AML-193 (cell line): ENCODE measurements at regions not wholly inside any gene's neighbourhood (a gene's known extent, or its start where the extent isn't known, plus 50 kb on each side); places are given as distances from the start of the nearest gene placed in this dataset.
"Not testable (repeated sequence)": the region's sequence is repeated elsewhere in the genome, so short reads cannot be mapped to it uniquely, and the experiment has no call there.

ENCODE experiments used
- DNase-seq, 2 experiments: peaks; one replicate each; lab custom pipeline; 2025; lab: John Stamatoyannopoulos, UW

- DNase-seq = no peak
Measured at GRCh38 chr6:134674562-134674961, 275.3 kb downstream of the ALDH8A1 start.

GRCh38 chr6:134669485-134669884 lies 280.4 kb downstream of the ALDH8A1 start:
- DNase-seq = no peak

- DNase-seq = no peak
Measured at GRCh38 chr6:134667111-134667510, 282.8 kb downstream of the ALDH8A1 start.

- DNase-seq = no peak
Measured at GRCh38 chr6:134666125-134666524, 283.8 kb downstream of the ALDH8A1 start.

- no peak for DNase-seq
Measured at GRCh38 chr6:134665029-134665723, 284.7 kb downstream of the ALDH8A1 start.

GRCh38 chr6:134663800-134664535 lies 285.9 kb downstream of the ALDH8A1 start:
- DNase-seq = no peak

GRCh38 chr6:134663356-134663755 lies 286.5 kb downstream of the ALDH8A1 start:
- no peak for DNase-seq

- DNase-seq = no peak
Measured at GRCh38 chr6:134662077-134662700, 287.7 kb downstream of the ALDH8A1 start.

GRCh38 chr6:134659885-134660284 lies 290.0 kb downstream of the ALDH8A1 start:
- not testable (repeated sequence) for DNase-seq

- DNase-seq = no peak
Measured at GRCh38 chr6:134658596-134658995, 291.3 kb downstream of the ALDH8A1 start.

GRCh38 chr6:134657751-134658527 lies 292.0 kb downstream of the ALDH8A1 start:
- no peak for DNase-seq

GRCh38 chr6:134657343-134657742 lies 292.6 kb downstream of the ALDH8A1 start:
- DNase-seq = no peak

GRCh38 chr6:134654751-134655150 lies 295.1 kb downstream of the ALDH8A1 start:
- no peak for DNase-seq

GRCh38 chr6:134651519-134651918 lies 298.4 kb downstream of the ALDH8A1 start:
- DNase-seq = no peak

- DNase-seq = no peak
Measured at GRCh38 chr6:134647861-134648260, 302.0 kb downstream of the ALDH8A1 start.

GRCh38 chr6:134642819-134643218 lies 307.1 kb downstream of the ALDH8A1 start:
- DNase-seq = no peak

- no peak for DNase-seq
Measured at GRCh38 chr6:134642279-134642678, 307.6 kb downstream of the ALDH8A1 start.

GRCh38 chr6:134640975-134641429 lies 308.9 kb downstream of the ALDH8A1 start:
- peak; percentile 90 to 91 for DNase-seq

GRCh38 chr6:134640229-134640628 lies 309.7 kb downstream of the ALDH8A1 start:
- DNase-seq = no peak

GRCh38 chr6:134637847-134638437 lies 312.0 kb downstream of the ALDH8A1 start:
- no peak for DNase-seq

- no peak for DNase-seq
Measured at GRCh38 chr6:134637282-134637681, 312.6 kb downstream of the ALDH8A1 start.
